ENCODE measurements at regions not wholly inside any gene's neighbourhood (a gene's known extent, or its start where the extent isn't known, plus 50 kb on each side); places are given as distances from the start of the nearest gene placed in this dataset.

GRCh38 chr12:46487567-46488131 lies 115.1 kb upstream of the SLC38A2 start:
- no peak for TF ChIP-seq CTCF (conservative IDR thresholded peaks at IDR 0.05; ENCODE audit: low read depth, low read length)
- TF ChIP-seq EZH2 (IDR thresholded peaks at IDR 0.05; ENCODE audit: borderline replicate concordance, low read depth, low read length, poor library complexity, severe bottlenecking), result no peak
